Fibroblast of skin of back (primary cell): ENCODE measurements at regions not wholly inside any gene's neighbourhood (a gene's known extent, or its start where the extent isn't known, plus 50 kb on each side); places are given as distances from the start of the nearest gene placed in this dataset.
"Not testable (repeated sequence)": the region's sequence is repeated elsewhere in the genome, so short reads cannot be mapped to it uniquely, and the experiment has no call there.

Source experiments
- DNase-seq: peaks from one replicate; pipeline ENCODE4 v3.0.0-alpha.2; 2013

DNA sequence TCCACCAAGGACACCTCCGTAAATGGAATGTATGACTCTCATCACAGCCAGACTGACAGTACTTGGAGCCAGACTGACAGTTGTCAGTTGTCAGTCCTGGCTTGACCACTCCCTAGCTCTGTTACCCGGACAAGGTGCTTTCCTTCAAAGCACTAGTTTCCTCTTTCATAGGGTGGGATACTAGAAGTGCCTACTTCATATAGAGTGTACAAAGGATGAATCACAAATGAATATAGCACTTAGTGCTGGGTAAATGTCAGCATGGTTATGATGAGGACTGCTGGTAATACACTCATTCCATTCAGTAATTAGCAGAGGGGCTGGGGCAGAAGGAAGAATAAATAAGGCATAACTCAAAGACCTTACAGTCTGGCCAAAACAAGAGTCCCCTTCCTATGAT lies 91.4 kb downstream of the ARL4C start:
- no peak for DNase-seq

DNA sequence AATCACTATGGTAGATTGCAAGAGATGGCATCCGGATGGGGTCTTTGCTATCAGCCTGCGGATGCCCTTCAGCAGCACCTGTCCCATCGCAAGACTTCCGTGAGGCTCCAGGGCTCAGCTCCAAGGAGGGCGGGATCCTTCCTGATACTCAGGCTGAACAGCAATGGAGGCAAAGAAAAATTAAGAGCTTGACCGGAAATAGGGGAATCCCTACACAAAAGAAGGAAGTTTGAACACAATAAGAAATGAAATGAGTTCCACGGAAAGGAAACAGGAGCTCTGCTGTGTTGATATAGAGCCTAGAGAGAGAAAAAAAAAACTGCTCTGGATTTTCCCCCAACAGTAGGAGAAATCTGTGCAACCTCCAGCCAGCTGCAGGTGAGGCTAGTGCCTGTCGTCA lies 91.9 kb downstream of the ARL4C start:
- no peak for DNase-seq

DNA sequence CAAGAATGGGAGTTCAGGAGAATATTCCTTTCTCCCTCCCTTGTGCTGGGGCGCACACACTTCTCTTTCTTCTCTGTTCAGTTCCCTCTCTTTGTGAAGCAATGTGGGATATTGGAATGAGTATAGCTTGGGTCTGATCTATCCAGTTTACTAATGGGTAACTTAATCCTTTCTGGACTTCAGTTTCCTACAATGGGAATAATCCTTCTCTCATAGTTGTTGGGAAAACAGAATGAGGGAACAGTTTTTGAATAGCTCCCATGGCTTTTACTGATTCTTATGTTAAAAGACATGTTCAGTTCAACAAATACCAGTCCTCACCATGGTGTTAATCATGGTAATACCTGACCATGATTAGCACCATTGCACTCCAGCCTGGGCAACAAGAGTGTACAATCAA lies 93.1 kb downstream of the ARL4C start:
- no peak for DNase-seq

DNA sequence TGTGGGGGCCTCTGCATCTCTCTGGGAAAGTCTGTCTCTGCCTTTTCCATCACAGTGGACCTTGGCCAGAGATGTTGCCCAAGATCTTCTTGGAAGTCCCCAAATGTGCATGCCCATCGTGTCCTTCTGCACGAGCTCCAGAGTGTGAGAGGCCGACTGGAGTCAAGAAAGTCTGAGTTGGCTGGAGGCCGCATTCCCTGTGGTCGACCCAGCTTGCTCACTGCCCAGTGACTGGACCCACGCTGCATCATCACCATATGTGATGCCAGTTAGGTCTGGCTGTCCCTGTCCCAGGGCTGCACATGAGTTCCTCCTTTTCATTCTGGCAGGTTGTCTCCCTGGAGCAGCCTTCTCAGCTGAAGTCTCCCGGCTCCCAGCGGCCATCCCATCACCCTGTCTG lies 93.8 kb downstream of the ARL4C start:
- DNase-seq, result no peak

DNA sequence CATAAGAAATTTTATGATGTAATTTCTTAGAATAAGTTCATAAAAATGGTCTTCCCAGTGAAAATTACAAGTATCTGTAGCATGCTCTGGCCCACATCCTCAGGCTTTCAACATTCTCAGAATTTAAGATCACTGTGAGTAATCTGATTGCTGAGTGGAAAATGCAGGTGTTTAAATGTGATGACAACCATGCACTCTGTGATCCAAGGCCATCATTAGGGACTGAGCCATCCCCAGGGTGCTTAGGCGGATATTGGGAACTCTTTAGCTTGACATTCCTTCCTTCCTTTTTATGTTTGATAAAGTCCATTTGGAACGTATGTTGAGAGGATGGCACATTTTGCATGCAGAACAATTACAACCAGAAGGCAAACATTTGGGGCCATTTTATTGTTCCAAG lies 95.5 kb downstream of the ARL4C start:
- no peak for DNase-seq

DNA sequence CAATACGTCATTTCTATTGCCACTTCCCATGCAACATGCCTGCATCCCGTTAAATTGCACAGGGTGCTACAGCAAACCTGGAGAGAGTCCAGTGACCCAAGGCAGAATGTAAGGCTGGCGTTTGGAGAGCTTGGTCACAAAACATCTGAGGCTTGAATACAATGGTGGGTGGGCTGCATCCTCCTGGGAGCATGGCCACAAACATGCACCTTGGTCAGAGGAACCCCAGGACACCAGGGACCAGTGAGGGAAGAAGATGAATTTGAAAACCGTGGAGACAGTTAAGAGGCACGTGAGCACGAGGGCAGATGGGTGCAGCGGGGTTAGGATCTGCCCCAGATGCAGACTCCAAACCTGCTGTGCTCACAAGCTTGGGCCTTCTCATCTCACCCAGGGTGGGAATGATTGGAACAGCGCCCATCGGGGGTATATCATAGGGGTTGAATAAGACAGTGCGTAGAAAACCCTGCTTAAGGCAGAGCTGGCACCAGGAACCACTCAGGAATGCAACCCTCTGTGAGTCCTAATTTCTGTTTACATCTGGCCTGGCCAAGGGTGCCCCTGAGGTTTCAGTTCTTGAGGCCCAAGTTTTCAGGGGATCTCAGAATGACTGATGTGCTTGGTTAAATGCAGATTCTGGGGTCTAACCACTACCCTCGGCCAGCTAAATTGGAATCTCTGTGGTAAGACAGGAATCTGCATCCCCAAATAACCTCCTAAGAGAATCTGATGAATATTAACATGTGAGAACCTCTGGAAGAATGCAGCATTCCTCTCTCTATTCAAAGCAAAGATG lies 97.2 kb downstream of the ARL4C start:
- DNase-seq, result peak; percentile 64

GRCh38 chr2:234398531-234398930 lies 98.3 kb downstream of the ARL4C start:
- no peak for DNase-seq

- DNase-seq, result no peak
Observed at GRCh38 chr2:234395891-234396420, 100.9 kb downstream of the ARL4C start.

DNA sequence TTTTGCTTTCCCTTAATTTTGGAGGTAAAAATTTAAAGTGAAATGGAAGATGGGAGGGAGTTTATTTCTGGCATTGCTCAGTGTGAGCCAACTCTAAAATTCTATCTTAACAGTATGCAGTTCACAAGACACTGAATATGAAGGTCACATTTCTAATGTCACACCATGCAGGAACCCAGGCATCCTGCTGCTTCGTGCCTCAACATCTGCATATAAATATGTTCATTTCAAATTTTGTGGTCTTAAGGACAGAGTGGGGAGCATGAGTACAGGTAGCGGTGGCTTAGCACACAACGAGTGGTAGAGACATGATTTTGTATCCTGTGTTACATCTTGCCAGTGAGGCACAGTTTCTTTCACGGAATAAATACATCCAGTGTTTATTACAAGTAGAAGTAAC lies 102.4 kb downstream of the ARL4C start:
- DNase-seq, result no peak

DNA sequence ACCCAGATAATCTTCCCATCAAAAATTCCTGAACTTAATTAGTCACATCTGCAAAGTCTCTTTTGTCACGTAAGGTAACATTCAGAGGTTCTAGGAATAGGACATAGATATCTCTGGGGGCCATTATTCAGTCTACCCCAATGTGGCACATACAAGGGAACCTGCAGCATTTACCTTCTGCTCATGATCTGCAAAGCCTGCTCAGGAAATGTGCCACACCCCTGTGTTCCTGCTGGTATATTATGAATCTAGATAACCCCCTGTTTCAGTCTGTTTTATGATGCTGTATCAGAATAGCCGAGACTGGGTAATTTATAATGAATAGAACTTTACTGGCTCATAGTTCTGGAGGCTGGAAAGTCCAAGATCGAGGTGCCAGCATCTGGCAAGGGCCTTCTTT lies 103.5 kb downstream of the ARL4C start:
- no peak for DNase-seq

DNA sequence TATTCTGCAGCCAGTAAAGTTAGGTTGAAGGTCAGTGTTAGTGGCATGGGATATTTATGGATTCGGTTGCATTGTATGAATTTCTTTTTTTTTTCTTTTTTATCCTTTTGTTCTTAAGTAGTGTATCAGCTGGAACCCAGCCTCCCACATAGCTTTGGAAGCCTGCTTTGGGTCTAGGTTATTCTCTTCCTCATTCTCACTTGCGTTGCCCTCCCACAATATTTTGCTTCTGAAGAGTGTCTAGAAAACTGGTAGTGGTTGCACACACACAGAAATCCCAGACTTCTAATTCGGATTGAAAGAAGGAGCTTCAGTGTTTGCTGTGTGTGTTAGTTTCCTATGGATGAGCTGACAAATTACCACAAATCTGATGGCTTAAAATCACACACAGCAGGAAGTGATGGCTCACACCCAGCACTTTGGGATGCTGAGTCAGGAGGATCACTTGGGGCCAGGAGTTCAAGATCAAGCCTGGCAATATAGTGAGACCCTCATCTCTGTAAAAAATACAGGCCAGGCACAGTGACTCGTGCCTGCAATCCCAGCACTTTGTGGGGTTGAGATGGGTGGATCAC lies 104.8 kb downstream of the ARL4C start:
- DNase-seq, result no peak

GRCh38 chr2:234391625-234392024 lies 105.3 kb downstream of the ARL4C start:
- DNase-seq, result no peak

- not testable (repeated sequence) for DNase-seq
Observed at GRCh38 chr2:234389661-234390060, 107.2 kb downstream of the ARL4C start.

GRCh38 chr2:234388591-234388990 lies 108.3 kb downstream of the ARL4C start:
- DNase-seq, result no peak

DNA sequence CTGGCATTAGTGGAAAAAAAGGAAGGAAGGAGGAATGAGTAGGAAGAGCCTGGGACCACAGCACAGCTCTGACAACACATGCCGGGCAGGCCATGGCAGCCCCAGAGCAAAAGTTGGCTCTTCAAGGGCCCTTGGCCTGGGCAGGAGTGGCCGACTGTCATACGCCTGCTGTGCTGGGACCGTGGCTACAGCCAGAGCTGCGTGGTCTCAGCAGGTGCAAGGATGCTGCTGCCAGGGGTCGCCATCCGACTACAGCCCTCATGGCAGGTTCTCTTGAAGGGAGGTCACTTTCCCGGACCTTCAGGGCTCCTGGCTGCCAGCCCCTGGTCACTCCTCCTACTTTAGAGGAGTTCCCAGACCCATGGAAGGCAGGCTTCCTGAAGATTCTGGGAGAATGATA lies 109.9 kb downstream of the ARL4C start:
- no peak for DNase-seq

DNA sequence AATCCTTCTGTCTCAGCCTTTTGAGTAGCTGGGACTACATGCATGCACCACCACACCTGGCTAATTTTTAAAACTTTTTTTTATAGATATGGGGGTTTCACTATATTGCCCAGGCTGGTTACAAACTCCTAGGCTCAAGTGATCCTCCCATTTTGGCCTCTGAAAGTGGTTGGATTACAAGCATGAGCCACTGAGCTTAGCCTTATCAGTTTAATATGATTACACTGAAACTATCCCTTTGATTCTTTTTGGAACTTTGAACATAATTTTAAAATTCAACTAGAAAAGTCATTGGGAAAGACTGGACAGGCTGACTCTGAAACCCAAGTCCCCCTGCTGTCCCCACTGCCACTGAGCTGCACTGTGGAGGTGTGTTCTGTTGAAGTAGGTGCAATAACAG lies 114.8 kb downstream of the ARL4C start:
- DNase-seq, result no peak

- not testable (repeated sequence) for DNase-seq
Observed at GRCh38 chr2:234378958-234379357, 117.9 kb downstream of the ARL4C start.

- peak; percentile 73 for DNase-seq
Observed at GRCh38 chr2:234378440-234378839, 118.4 kb downstream of the ARL4C start.

DNA sequence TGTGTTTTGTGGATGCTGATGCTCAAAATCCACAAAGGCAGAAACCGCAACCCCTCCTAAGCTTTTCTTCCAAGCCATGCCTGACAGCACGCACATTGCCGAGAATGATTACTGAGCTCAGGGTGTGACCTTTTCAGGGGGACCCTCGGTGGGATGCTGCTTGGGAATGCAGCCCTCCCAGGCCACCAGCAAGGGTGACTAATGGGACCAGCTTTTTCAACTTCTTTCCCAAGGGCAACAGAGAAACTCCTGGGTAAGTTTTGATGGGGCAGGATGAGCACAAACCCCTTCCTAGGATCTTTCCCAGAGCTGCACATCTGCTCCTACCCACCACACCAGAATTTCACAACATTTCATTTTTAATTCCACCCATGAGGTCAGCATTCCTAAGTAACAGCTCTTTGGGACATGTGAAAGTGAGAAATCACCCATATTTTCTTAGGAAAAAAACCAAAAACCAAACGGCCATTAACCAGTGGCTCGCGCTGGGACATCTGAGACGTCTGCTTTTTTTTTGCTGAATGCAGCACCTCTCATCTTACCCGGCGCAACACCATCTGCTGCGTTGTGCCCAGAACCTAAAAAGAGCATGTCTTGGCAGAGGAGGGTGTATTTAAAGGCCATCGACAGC lies 119.0 kb downstream of the ARL4C start:
- DNase-seq, result peak; percentile 99

- no peak for DNase-seq
Observed at GRCh38 chr2:234376229-234376628, 120.7 kb downstream of the ARL4C start.

- DNase-seq, result no peak
Observed at GRCh38 chr2:234375176-234375880, 121.6 kb downstream of the ARL4C start.

DNA sequence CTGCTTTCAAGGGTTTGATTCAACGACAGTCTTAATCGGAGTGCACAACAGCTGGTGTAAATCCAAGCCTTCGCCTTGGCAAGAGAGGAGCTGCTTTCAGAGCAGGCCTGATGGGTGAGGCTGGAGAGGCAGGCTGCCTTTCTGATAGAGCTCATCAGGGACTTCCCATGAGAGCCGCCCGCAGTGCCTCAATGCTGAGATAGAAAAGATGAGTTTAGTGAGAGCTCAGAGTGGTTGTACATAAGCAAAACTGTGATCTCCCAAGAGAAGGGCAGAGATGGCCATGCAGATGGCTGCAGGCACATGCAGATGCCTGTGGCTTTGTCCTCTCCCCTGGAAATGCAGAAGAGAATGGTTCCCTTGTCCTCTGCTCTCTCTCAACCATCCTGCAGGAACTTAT lies 122.1 kb downstream of the ARL4C start:
- DNase-seq, result no peak

GRCh38 chr2:234374150-234374508 lies 122.8 kb downstream of the ARL4C start:
- no peak for DNase-seq
